ENCODE measurements at regions not wholly inside any gene's neighbourhood (a gene's known extent, or its start where the extent isn't known, plus 50 kb on each side); places are given as distances from the start of the nearest gene placed in this dataset.

- TF ChIP-seq CTCF (IDR thresholded peaks at IDR 0.05; ENCODE audit: insufficient read depth in 1 of 2, low read depth in 1 of 2, low read length in 1 of 2, severe bottlenecking in 1 of 2, unreplicated experiment in 1 of 2) = no peak
- no peaks in the 10 kb centered on the region for H3K9me3 Mint-ChIP-seq (ENCODE audit: unreplicated experiment)
- Histone ChIP-seq H3K4me3 (ENCODE audit: low read depth, low read length) (no peak overlapping the region), H3K36me3 (ENCODE audit: control insufficient read depth, insufficient read depth, low read length) (no peaks in the 10 kb centered on the region), H3K27me3 (replicated peaks; ENCODE audit: control insufficient read depth, insufficient read depth, low read length) (no peaks in the 10 kb centered on the region; the same call in 1 of the 2 replicates), H3K4me1 (no peaks in the 10 kb centered on the region), H3K9me3 (no peaks in the 10 kb centered on the region)
- no peaks in the 10 kb centered on the region for H3K4me1 Mint-ChIP-seq (ENCODE audit: low read depth, unreplicated experiment)
- no peak overlapping the region for H3K4me3 Mint-ChIP-seq (ENCODE audit: unreplicated experiment)
- H3K27me3 Mint-ChIP-seq (ENCODE audit: insufficient read depth, unreplicated experiment) = peaks cover 27% of the 10 kb centered on the region
- BruUV-seq (replicated peaks) = no TSS peak
- no peak overlapping the region for H3K27ac Mint-ChIP-seq (ENCODE audit: unreplicated experiment)
- intact Hi-C loops (cut with micrococcal nuclease; ENCODE audit: unreplicated experiment) = no loop called here
- no peaks in the 10 kb centered on the region for H3K36me3 Mint-ChIP-seq (ENCODE audit: insufficient read depth, unreplicated experiment)
- DNase-seq = no peak
- CTCF ChIA-PET = no interaction called here
- POLR2A ChIA-PET = no interaction called here
Measured at GRCh38 chr2:216275890-216276289, 96.4 kb downstream of the MARCHF4 start.

GRCh38 chr2:216274194-216274840 is 98.0 kb downstream of the MARCHF4 start:
- no peaks in the 10 kb centered on the region for H3K36me3 ChIP-seq (ENCODE audit: control insufficient read depth, insufficient read depth, low read length)
- Mint-ChIP-seq H3K27me3 (ENCODE audit: insufficient read depth, unreplicated experiment) (peaks cover 34% of the 10 kb centered on the region), H3K4me3 (ENCODE audit: unreplicated experiment) (no peak overlapping the region), H3K9me3 (ENCODE audit: unreplicated experiment) (no peaks in the 10 kb centered on the region), H3K4me1 (ENCODE audit: low read depth, unreplicated experiment) (no peaks in the 10 kb centered on the region), H3K27ac (ENCODE audit: unreplicated experiment) (no peak overlapping the region), H3K36me3 (ENCODE audit: insufficient read depth, unreplicated experiment) (no peaks in the 10 kb centered on the region)
- no peaks in the 10 kb centered on the region for H3K27me3 ChIP-seq (replicated peaks; ENCODE audit: control insufficient read depth, insufficient read depth, low read length)
- ChIA-PET CTCF (no interaction called here), POLR2A (no interaction called here)
- intact Hi-C loops (cut with micrococcal nuclease; ENCODE audit: unreplicated experiment) = no loop called here
- DNase-seq = no peak
- no peak overlapping the region for H3K4me3 ChIP-seq (ENCODE audit: low read depth, low read length)
- H3K9me3 ChIP-seq = no peaks in the 10 kb centered on the region
- no peaks in the 10 kb centered on the region for H3K4me1 ChIP-seq
- BruUV-seq (replicated peaks) = no TSS peak
- no peak for TF ChIP-seq CTCF (IDR thresholded peaks at IDR 0.05; ENCODE audit: insufficient read depth in 1 of 2, low read depth in 1 of 2, low read length in 1 of 2, severe bottlenecking in 1 of 2, unreplicated experiment in 1 of 2)

DNA sequence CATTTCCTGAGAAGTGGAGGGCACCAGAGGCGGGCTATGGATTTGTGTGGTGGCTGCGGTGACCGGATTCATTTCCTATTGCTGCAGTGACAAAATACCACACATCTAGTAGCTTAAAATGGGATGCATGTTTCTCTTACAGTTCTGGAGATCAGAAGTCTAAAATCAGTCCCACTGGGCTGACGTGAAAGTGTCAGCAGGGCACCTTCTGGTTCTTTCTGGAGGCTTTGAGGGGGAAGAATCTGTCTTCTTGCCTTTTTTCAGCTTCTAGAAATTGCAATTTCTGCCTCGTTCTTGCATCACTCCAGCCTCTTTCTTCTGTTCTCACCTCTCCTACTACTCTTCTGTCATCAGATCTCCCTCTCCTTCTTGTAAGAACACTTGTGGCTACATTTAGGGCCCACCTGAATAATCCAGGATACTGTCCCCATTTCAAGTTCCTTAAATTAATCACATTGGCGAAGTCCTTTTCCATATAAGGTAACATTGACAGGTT is 111.2 kb downstream of the MARCHF4 start:
- CTCF ChIA-PET = no interaction called here
- Mint-ChIP-seq H3K4me1 (ENCODE audit: low read depth, unreplicated experiment) (no peaks in the 10 kb centered on the region), H3K4me3 (ENCODE audit: unreplicated experiment) (no peak overlapping the region)

More for the DNA sequence above, 111.2 kb downstream of the MARCHF4 start:
- intact Hi-C loops (cut with micrococcal nuclease; ENCODE audit: unreplicated experiment) = no loop called here
- no peak for TF ChIP-seq CTCF (IDR thresholded peaks at IDR 0.05; ENCODE audit: insufficient read depth in 1 of 2, low read depth in 1 of 2, low read length in 1 of 2, severe bottlenecking in 1 of 2, unreplicated experiment in 1 of 2)
- H3K27ac Mint-ChIP-seq (ENCODE audit: unreplicated experiment) = no peak overlapping the region
- H3K9me3 Mint-ChIP-seq (ENCODE audit: unreplicated experiment) = no peaks in the 10 kb centered on the region
- H3K27me3 ChIP-seq (replicated peaks; ENCODE audit: control insufficient read depth, insufficient read depth, low read length) = peaks cover 1% of the 10 kb centered on the region; the same call in 1 of the 2 replicates
- POLR2A ChIA-PET = no interaction called here
- peaks cover 3% of the 10 kb centered on the region; the same call in 1 of the 2 replicates for H3K9me3 ChIP-seq
- no peaks in the 10 kb centered on the region for H3K36me3 ChIP-seq (ENCODE audit: control insufficient read depth, insufficient read depth, low read length)
- peaks cover 22% of the 10 kb centered on the region for H3K27me3 Mint-ChIP-seq (ENCODE audit: insufficient read depth, unreplicated experiment)
- H3K4me3 ChIP-seq (ENCODE audit: low read depth, low read length) = no peak overlapping the region
- no TSS peak for BruUV-seq (replicated peaks)
- no peak for DNase-seq
- H3K36me3 Mint-ChIP-seq (ENCODE audit: insufficient read depth, unreplicated experiment) = no peaks in the 10 kb centered on the region
- no peaks in the 10 kb centered on the region for H3K4me1 ChIP-seq

Measured in Caco-2 (cell line).